Stimulated activated effector memory CD8-positive, alpha-beta T cell treated with anti-CD3 and anti-CD28 coated beads, Interleukin-12 subunit alpha, Interleukin-12 subunit beta, amount 100 ng/mL, for 72 hours (primary cell): ENCODE measurements at regions not wholly inside any gene's neighbourhood (a gene's known extent, or its start where the extent isn't known, plus 50 kb on each side); places are given as distances from the start of the nearest gene placed in this dataset.
"Not testable (repeated sequence)": the region's sequence is repeated elsewhere in the genome, so short reads cannot be mapped to it uniquely, and the experiment has no call there.

Experiments used
- ATAC-seq: fragments of 150-1000 bp; cut with Tn5 transposase; 2 replicates; pipeline ENCODE4 v1.10.0; 2021
- DNase-seq, 2 donors: peaks; one replicate each; pipeline ENCODE4 v3.0.0; 2021 to 2022; ENCODE audit warnings: low spot score in 2 of 2
- H3K27ac Mint-ChIP-seq: one replicate; pipeline ENCODE4 v1.8.0; 2022; ENCODE audit warnings: mild to moderate bottlenecking, mixed read lengths
- H3K36me3 Mint-ChIP-seq: one replicate; pipeline ENCODE4 v1.8.0; 2022; ENCODE audit warnings: mild to moderate bottlenecking, mixed read lengths
- H3K4me1 Mint-ChIP-seq: one replicate; pipeline ENCODE4 v1.8.0; 2022; ENCODE audit warnings: mixed read lengths
- H3K4me3 Mint-ChIP-seq: one replicate; pipeline ENCODE4 v1.8.0; 2022; ENCODE audit warnings: mild to moderate bottlenecking, mixed read lengths
- H3K9me3 Mint-ChIP-seq: one replicate; pipeline ENCODE4 v1.8.0; 2022; ENCODE audit warnings: mixed read lengths

GRCh38 chr4:117135634-117136354 lies 50.4 kb upstream of the TRAM1L1 start:
- Mint-ChIP-seq H3K4me1 (no peaks in the 10 kb centered on the region), H3K36me3 (no peaks in the 10 kb centered on the region), H3K4me3 (no peak overlapping the region), H3K27ac (no peak overlapping the region), H3K9me3 (peaks cover 19% of the 10 kb centered on the region)
- no peak for ATAC-seq
- no peak for DNase-seq

- DNase-seq = no peak
- no peaks in the 10 kb centered on the region for H3K36me3 Mint-ChIP-seq
- H3K9me3 Mint-ChIP-seq = peaks cover 19% of the 10 kb centered on the region
- no peak overlapping the region for H3K27ac Mint-ChIP-seq
- no peak for ATAC-seq
- no peaks in the 10 kb centered on the region for H3K4me1 Mint-ChIP-seq
- no peak overlapping the region for H3K4me3 Mint-ChIP-seq
Measured at GRCh38 chr4:117137145-117137544, 51.8 kb upstream of the TRAM1L1 start.

GRCh38 chr4:117138732-117139131 lies 53.4 kb upstream of the TRAM1L1 start:
- DNase-seq, ATAC-seq, H3K4me1 Mint-ChIP-seq, H3K27ac Mint-ChIP-seq, H3K36me3 Mint-ChIP-seq, H3K4me3 Mint-ChIP-seq: not testable (repeated sequence)
- H3K9me3 Mint-ChIP-seq = peaks cover 19% of the 10 kb centered on the region

GRCh38 chr4:117154251-117154650 lies 68.9 kb upstream of the TRAM1L1 start:
- Mint-ChIP-seq H3K4me3 (no peak overlapping the region), H3K27ac (no peak overlapping the region), H3K4me1 (no peaks in the 10 kb centered on the region), H3K9me3 (peaks cover 15% of the 10 kb centered on the region), H3K36me3 (no peaks in the 10 kb centered on the region)
- DNase-seq = no peak
- no peak for ATAC-seq

- peaks cover 8% of the 10 kb centered on the region for H3K9me3 Mint-ChIP-seq
- H3K36me3 Mint-ChIP-seq = no peaks in the 10 kb centered on the region
- H3K27ac Mint-ChIP-seq = no peak overlapping the region
- no peaks in the 10 kb centered on the region for H3K4me1 Mint-ChIP-seq
- no peak overlapping the region for H3K4me3 Mint-ChIP-seq
- DNase-seq (no peak), ATAC-seq (no peak)
Measured at GRCh38 chr4:117156806-117157205, 71.4 kb upstream of the TRAM1L1 start.

- no peak overlapping the region for H3K4me3 Mint-ChIP-seq
- ATAC-seq (no peak), DNase-seq (no peak)
- no peak overlapping the region for H3K27ac Mint-ChIP-seq
- H3K9me3 Mint-ChIP-seq = peaks cover 3% of the 10 kb centered on the region
- H3K4me1 Mint-ChIP-seq = no peaks in the 10 kb centered on the region
- H3K36me3 Mint-ChIP-seq = no peaks in the 10 kb centered on the region
Measured at GRCh38 chr4:117157360-117157759, 72.0 kb upstream of the TRAM1L1 start.

- Mint-ChIP-seq H3K9me3 (peaks cover 4% of the 10 kb centered on the region), H3K4me3 (no peak overlapping the region), H3K27ac (no peak overlapping the region), H3K4me1 (no peaks in the 10 kb centered on the region), H3K36me3 (no peaks in the 10 kb centered on the region)
- ATAC-seq (no peak), DNase-seq (no peak)
Measured at GRCh38 chr4:117162976-117163375, 77.6 kb upstream of the TRAM1L1 start.

GRCh38 chr4:117164338-117164737 lies 79.0 kb upstream of the TRAM1L1 start:
- H3K27ac Mint-ChIP-seq = no peak overlapping the region
- no peaks in the 10 kb centered on the region for H3K36me3 Mint-ChIP-seq
- H3K4me3 Mint-ChIP-seq = no peak overlapping the region
- H3K4me1 Mint-ChIP-seq = no peaks in the 10 kb centered on the region
- peaks cover 4% of the 10 kb centered on the region for H3K9me3 Mint-ChIP-seq
- ATAC-seq (no peak), DNase-seq (no peak)

- not testable (repeated sequence) for H3K27ac Mint-ChIP-seq, H3K36me3 Mint-ChIP-seq, DNase-seq, H3K4me3 Mint-ChIP-seq, ATAC-seq, H3K4me1 Mint-ChIP-seq
- H3K9me3 Mint-ChIP-seq = peaks cover 11% of the 10 kb centered on the region
Measured at GRCh38 chr4:117175369-117175768, 90.0 kb upstream of the TRAM1L1 start.

GRCh38 chr4:117203231-117203630 lies 117.9 kb upstream of the TRAM1L1 start:
- Mint-ChIP-seq H3K36me3 (no peaks in the 10 kb centered on the region), H3K9me3 (peaks cover 21% of the 10 kb centered on the region), H3K4me1 (no peaks in the 10 kb centered on the region), H3K4me3 (no peak overlapping the region), H3K27ac (no peak overlapping the region)
- no peak for DNase-seq
- ATAC-seq = no peak

- Mint-ChIP-seq H3K4me1 (no peaks in the 10 kb centered on the region), H3K4me3 (no peak overlapping the region), H3K9me3 (peaks cover 5% of the 10 kb centered on the region), H3K27ac (no peak overlapping the region), H3K36me3 (no peaks in the 10 kb centered on the region)
- ATAC-seq (no peak), DNase-seq (no peak)
Measured at GRCh38 chr4:117210551-117210950, 125.2 kb upstream of the TRAM1L1 start.

GRCh38 chr4:117224256-117224655 lies 138.9 kb upstream of the TRAM1L1 start:
- no peak for DNase-seq
- H3K9me3 Mint-ChIP-seq = peaks cover 3% of the 10 kb centered on the region
- ATAC-seq = no peak
- H3K27ac Mint-ChIP-seq = no peak overlapping the region
- no peaks in the 10 kb centered on the region for H3K4me1 Mint-ChIP-seq
- no peak overlapping the region for H3K4me3 Mint-ChIP-seq
- no peaks in the 10 kb centered on the region for H3K36me3 Mint-ChIP-seq

- H3K9me3 Mint-ChIP-seq = peaks cover 4% of the 10 kb centered on the region
- H3K27ac Mint-ChIP-seq = no peak overlapping the region
- H3K36me3 Mint-ChIP-seq = no peaks in the 10 kb centered on the region
- no peaks in the 10 kb centered on the region for H3K4me1 Mint-ChIP-seq
- ATAC-seq (no peak), DNase-seq (no peak)
- H3K4me3 Mint-ChIP-seq = no peak overlapping the region
Measured at GRCh38 chr4:117225471-117225870, 140.1 kb upstream of the TRAM1L1 start.

GRCh38 chr4:117227925-117228324 lies 142.5 kb upstream of the TRAM1L1 start:
- Mint-ChIP-seq H3K27ac (no peak overlapping the region), H3K4me3 (no peak overlapping the region), H3K4me1 (no peaks in the 10 kb centered on the region), H3K9me3 (peaks cover 7% of the 10 kb centered on the region), H3K36me3 (no peaks in the 10 kb centered on the region)
- ATAC-seq = no peak
- no peak for DNase-seq

- Mint-ChIP-seq H3K27ac (no peak overlapping the region), H3K36me3 (no peaks in the 10 kb centered on the region), H3K4me1 (no peaks in the 10 kb centered on the region), H3K4me3 (no peak overlapping the region), H3K9me3 (peaks cover 17% of the 10 kb centered on the region)
- no peak for ATAC-seq
- no peak for DNase-seq
Measured at GRCh38 chr4:117239434-117239833, 154.1 kb upstream of the TRAM1L1 start.

- no peaks in the 10 kb centered on the region for H3K4me1 Mint-ChIP-seq
- H3K9me3 Mint-ChIP-seq = peaks cover 33% of the 10 kb centered on the region
- no peak for DNase-seq
- H3K4me3 Mint-ChIP-seq = no peak overlapping the region
- ATAC-seq = no peak
- H3K36me3 Mint-ChIP-seq = no peaks in the 10 kb centered on the region
- H3K27ac Mint-ChIP-seq = no peak overlapping the region
Measured at GRCh38 chr4:117249333-117249732, 164.0 kb upstream of the TRAM1L1 start.

GRCh38 chr4:117264072-117264471 lies 178.7 kb upstream of the TRAM1L1 start:
- ATAC-seq = no peak
- Mint-ChIP-seq H3K4me3 (no peak overlapping the region), H3K9me3 (peaks cover 9% of the 10 kb centered on the region), H3K4me1 (no peaks in the 10 kb centered on the region), H3K27ac (no peak overlapping the region), H3K36me3 (no peaks in the 10 kb centered on the region)
- DNase-seq = no peak
